Parathyroid adenoma (tissue), 2 donors: ENCODE measurements at regions not wholly inside any gene's neighbourhood (a gene's known extent, or its start where the extent isn't known, plus 50 kb on each side); places are given as distances from the start of the nearest gene placed in this dataset.

Experiments used
- H2AFZ ChIP-seq: fragments of 300-600 bp; sonication (generic); one replicate; pipeline ENCODE4 v1.7.0; 2017; ENCODE audit warnings: antibody characterized with exemption, mild to moderate bottlenecking
- H3K27ac ChIP-seq: fragments of 300-600 bp; sonication (generic); one replicate; pipeline ENCODE4 v1.7.0; 2017
- H3K27me3 ChIP-seq: fragments of 300-600 bp; sonication (generic); one replicate; pipeline ENCODE4 v1.7.0; 2017; ENCODE audit warnings: low read length; ENCODE audit not compliant: control insufficient read depth, insufficient read depth
- H3K36me3 ChIP-seq: fragments of 300-600 bp; sonication (generic); one replicate; pipeline ENCODE4 v1.7.0; 2017; ENCODE audit warnings: low read length; ENCODE audit not compliant: control insufficient read depth, insufficient read depth
- H3K4me1 ChIP-seq: fragments of 300-600 bp; sonication (generic); one replicate; pipeline ENCODE4 v1.7.0; 2017; ENCODE audit warnings: control low read depth
- H3K4me2 ChIP-seq: fragments of 300-600 bp; sonication (generic); one replicate; pipeline ENCODE4 v1.7.0; 2017; ENCODE audit warnings: low read length
- H3K4me3 ChIP-seq: fragments of 300-600 bp; sonication (generic); one replicate; pipeline ENCODE4 v1.7.0; 2017; ENCODE audit warnings: low read depth, low read length
- H3K79me2 ChIP-seq: fragments of 300-600 bp; sonication (generic); one replicate; pipeline ENCODE4 v1.7.0; 2017; ENCODE audit warnings: control low read depth
- H3K9ac ChIP-seq: fragments of 300-600 bp; sonication (generic); one replicate; pipeline ENCODE4 v1.7.0; 2017; ENCODE audit warnings: mild to moderate bottlenecking
- H3K9me3 ChIP-seq: fragments of 300-600 bp; sonication (generic); one replicate; pipeline ENCODE4 v1.7.0; 2017; ENCODE audit warnings: low read length; ENCODE audit not compliant: control insufficient read depth
- CTCF ChIP-seq: fragments of 300-600 bp; sonication (generic); IDR thresholded peaks from one replicate; pipeline ENCODE4 v1.7.0; 2017; ENCODE audit warnings: antibody characterized with exemption, mild to moderate bottlenecking
- donor health status: primary hyperparathyroidism.

- Histone ChIP-seq H2AFZ (no peak overlapping the region), H3K27ac (no peak overlapping the region), H3K36me3 (no peaks in the 10 kb centered on the region), H3K9ac (no peak overlapping the region), H3K4me3 (no peak overlapping the region), H3K4me1 (no peaks in the 10 kb centered on the region), H3K4me2 (no peak overlapping the region), H3K79me2 (no peaks in the 10 kb centered on the region), H3K9me3 (no peaks in the 10 kb centered on the region), H3K27me3 (no peaks in the 10 kb centered on the region)
- no peak for TF ChIP-seq CTCF
Observed at GRCh38 chr19:32165141-32165540, 180.3 kb upstream of the ZNF507 start.

- Histone ChIP-seq H2AFZ (no peak overlapping the region), H3K4me3 (no peak overlapping the region)
Observed at GRCh38 chr19:32165750-32166149, 179.7 kb upstream of the ZNF507 start.

GRCh38 chr19:32166238-32166637 is 179.2 kb upstream of the ZNF507 start:
- Histone ChIP-seq H3K27me3 (no peaks in the 10 kb centered on the region), H3K79me2 (no peaks in the 10 kb centered on the region), H3K27ac (no peak overlapping the region), H3K9me3 (no peaks in the 10 kb centered on the region), H3K4me1 (no peaks in the 10 kb centered on the region), H2AFZ (no peak overlapping the region), H3K9ac (no peak overlapping the region), H3K4me3 (no peak overlapping the region), H3K4me2 (no peak overlapping the region), H3K36me3 (no peaks in the 10 kb centered on the region)
- TF ChIP-seq CTCF = no peak

More at GRCh38 chr19:32165750-32166149, 179.7 kb upstream of the ZNF507 start:
- H3K79me2 ChIP-seq = no peaks in the 10 kb centered on the region
- H3K9me3 ChIP-seq = no peaks in the 10 kb centered on the region
- no peaks in the 10 kb centered on the region for H3K27me3 ChIP-seq
- H3K4me1 ChIP-seq = no peaks in the 10 kb centered on the region
- no peaks in the 10 kb centered on the region for H3K36me3 ChIP-seq
- H3K4me2 ChIP-seq = no peak overlapping the region
- H3K9ac ChIP-seq = no peak overlapping the region
- no peak for TF ChIP-seq CTCF
- H3K27ac ChIP-seq = no peak overlapping the region

GRCh38 chr19:32168111-32168510 is 177.3 kb upstream of the ZNF507 start:
- Histone ChIP-seq H3K4me2 (no peak overlapping the region), H3K79me2 (no peaks in the 10 kb centered on the region), H3K9me3 (no peaks in the 10 kb centered on the region), H3K4me3 (no peak overlapping the region), H3K27ac (no peak overlapping the region), H3K9ac (no peak overlapping the region), H3K36me3 (no peaks in the 10 kb centered on the region), H2AFZ (no peak overlapping the region), H3K4me1 (no peaks in the 10 kb centered on the region), H3K27me3 (no peaks in the 10 kb centered on the region)
- TF ChIP-seq CTCF = no peak

GRCh38 chr19:32168606-32169005 is 176.8 kb upstream of the ZNF507 start:
- Histone ChIP-seq H3K9ac (no peak overlapping the region), H2AFZ (no peak overlapping the region), H3K27me3 (no peaks in the 10 kb centered on the region), H3K4me3 (no peak overlapping the region), H3K27ac (no peak overlapping the region), H3K4me1 (no peaks in the 10 kb centered on the region), H3K79me2 (no peaks in the 10 kb centered on the region), H3K36me3 (no peaks in the 10 kb centered on the region), H3K9me3 (no peaks in the 10 kb centered on the region), H3K4me2 (no peak overlapping the region)
- no peak for TF ChIP-seq CTCF
